Stimulated activated CD8-positive, alpha-beta memory T cell treated with anti-CD3 and anti-CD28 coated beads, Interleukin-2, amount 100 ng/mL, for 48 hours (primary cell): ENCODE measurements at regions not wholly inside any gene's neighbourhood (a gene's known extent, or its start where the extent isn't known, plus 50 kb on each side); places are given as distances from the start of the nearest gene placed in this dataset.
"Not testable (repeated sequence)": the region's sequence is repeated elsewhere in the genome, so short reads cannot be mapped to it uniquely, and the experiment has no call there.

ENCODE experiments used
- DNase-seq, 2 donors: peaks; one replicate each; pipeline ENCODE4 v3.0.0-alpha.2; 2020; ENCODE audit warnings: low read depth in 2 of 2

DNA sequence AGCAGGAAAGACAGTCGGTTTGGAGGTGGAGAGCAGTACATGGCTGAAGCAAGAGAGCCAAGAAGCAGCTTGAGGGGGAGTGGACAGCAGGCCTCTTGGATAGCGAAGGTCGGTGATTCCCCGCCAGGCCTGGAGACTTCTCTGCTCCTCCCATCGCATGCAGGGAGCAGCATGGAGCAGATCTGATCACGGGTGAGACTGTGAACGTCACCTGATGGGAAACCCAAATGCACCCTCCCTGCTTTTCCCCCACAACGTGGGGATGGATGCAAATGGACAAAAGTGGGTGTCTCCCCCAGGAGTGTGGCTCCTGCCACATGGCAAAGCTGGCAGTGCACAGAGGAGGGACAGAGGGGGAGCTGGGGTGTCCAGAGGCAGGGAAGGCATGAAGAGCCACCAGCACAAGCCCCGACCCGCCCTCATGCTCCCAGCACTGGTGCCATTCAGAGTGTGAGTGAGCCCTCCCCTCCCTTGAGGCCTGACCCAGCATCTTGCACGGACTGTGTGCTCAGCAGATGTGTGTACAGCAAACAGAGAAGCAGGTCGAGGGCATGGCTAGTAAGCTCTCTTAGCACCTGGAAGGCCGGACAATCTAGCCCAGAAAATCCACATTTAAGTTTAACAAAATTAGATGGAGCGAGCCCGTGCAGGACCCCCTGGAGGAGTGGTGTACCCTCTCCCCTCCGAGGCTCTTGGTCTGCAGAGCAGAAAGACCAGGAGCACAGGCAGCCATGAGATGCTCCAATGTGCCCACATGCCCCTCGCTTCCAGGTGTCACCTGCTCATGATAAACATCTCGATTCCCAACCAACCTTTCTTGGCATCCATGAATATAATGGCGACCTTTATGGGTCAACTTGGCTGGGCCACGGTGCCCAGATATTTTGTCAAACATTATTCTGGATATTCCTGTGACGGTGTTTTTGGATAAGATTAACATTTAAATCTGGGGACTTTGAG lies 661.7 kb downstream of the TBC1D22A start:
- no peak for DNase-seq

GRCh38 chr22:47423266-47423665 lies 660.8 kb downstream of the TBC1D22A start:
- DNase-seq, result no peak

DNA sequence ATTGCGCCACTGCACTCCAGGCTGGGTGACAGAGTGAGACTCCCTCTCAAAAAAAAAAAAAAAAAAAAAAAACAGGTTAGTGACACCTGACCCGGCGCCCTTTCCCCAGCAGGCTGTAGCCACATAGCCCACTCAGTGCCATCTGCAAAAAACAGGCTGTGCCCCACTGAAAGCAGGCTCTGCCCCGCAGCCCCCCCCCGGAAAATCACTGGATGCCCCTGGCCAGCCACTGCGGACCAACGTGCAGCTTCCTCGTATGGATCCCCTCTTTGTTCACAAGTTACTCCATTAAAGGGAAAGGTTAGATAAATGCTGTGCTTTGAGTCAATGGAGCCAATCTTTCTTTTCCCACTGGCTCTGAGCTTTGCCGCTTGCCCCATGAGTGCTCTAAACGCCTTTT lies 660.3 kb downstream of the TBC1D22A start:
- no peak for DNase-seq

DNA sequence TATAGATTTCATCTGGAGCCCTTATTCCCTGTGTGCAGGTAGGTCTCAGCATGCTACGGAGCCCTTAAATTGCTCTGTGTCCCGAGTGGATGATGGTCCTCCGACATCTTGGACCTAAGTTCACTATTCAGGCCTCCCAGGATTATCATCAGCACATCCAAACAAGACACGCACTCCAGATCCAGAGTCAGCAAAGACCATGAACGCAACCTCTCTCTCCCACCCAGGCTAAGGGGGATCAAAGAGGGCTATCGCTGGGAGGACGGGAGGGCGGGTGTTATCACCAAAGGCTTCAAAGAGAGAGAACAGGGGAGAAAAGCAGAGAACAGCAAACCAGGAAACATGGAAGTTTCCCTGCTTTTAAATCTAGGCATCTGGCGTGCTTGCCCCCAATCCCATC lies 659.4 kb downstream of the TBC1D22A start:
- DNase-seq, result no peak

- DNase-seq, result no peak
Measured at GRCh38 chr22:47420211-47420610, 657.8 kb downstream of the TBC1D22A start.

- DNase-seq, result no peak
Measured at GRCh38 chr22:47419239-47419638, 656.8 kb downstream of the TBC1D22A start.

- no peak for DNase-seq
Measured at GRCh38 chr22:47417699-47418098, 655.2 kb downstream of the TBC1D22A start.

- no peak for DNase-seq
Measured at GRCh38 chr22:47411006-47411405, 648.6 kb downstream of the TBC1D22A start.

GRCh38 chr22:47409539-47410275 lies 647.3 kb downstream of the TBC1D22A start:
- DNase-seq, result no peak

DNA sequence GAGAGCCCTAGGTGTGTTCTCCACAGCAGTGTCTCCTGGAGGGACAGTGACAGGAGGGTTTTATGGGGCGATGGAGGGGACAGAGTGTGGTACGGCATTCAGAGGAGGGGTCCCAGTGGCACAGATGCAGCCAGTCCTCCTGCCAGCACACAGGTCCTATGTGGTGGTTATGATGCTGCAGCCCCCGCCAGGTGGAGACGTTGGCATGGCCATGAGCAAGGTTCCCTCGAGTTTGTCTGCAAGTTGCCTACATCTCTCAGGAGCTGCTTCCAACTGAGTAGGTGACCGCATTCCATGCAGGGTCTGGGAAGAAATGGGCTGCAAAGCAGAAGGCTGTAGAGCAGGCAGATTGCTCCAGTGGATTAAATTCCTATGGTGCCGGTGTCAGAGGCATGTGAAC lies 646.0 kb downstream of the TBC1D22A start:
- no peak for DNase-seq

DNA sequence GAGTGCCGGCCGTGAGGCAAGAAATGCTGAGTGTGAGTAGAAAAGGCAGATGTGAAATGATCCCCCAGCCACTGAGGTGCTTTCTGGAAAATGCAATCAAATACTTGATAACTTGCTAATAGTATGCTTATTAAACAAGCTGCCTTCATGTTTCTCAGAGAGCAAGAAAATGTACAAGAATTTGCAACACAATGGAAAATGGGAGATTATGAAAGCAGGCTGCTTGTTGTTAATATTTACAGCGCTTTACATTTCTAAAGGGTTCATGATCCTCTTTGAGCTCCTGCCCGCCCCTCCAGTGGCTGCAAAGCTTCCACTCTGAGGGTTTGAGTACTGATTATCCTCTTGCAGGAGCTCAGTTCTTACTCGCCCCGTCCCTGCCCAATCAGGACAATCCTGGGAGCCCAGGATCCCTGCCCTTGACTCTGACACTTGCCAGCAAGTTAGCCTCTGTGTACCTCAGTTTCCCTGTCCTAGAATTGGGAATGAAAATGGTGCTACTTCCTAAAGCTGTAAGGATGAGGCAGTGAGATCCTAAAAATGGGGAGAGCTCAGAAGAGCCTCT lies 645.1 kb downstream of the TBC1D22A start:
- DNase-seq, result no peak

DNA sequence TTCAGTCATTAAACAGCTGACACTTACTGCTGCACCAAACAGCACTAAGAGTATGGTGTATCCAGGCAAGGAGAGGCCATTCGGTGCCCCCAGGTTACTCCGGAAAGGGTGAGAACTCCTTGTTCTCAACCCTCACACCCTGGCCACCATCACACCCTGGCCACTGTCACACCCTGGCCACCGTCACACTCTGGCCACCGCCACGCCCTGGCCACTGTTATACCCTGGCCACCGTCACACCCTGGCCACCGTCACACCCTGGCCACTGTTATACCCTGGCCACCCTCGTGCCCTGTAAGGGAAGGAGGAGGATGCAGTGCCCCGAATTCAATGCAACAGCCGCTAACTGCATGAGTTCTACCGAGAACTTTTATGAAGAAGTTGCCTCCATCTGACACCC lies 644.4 kb downstream of the TBC1D22A start:
- no peak for DNase-seq

DNA sequence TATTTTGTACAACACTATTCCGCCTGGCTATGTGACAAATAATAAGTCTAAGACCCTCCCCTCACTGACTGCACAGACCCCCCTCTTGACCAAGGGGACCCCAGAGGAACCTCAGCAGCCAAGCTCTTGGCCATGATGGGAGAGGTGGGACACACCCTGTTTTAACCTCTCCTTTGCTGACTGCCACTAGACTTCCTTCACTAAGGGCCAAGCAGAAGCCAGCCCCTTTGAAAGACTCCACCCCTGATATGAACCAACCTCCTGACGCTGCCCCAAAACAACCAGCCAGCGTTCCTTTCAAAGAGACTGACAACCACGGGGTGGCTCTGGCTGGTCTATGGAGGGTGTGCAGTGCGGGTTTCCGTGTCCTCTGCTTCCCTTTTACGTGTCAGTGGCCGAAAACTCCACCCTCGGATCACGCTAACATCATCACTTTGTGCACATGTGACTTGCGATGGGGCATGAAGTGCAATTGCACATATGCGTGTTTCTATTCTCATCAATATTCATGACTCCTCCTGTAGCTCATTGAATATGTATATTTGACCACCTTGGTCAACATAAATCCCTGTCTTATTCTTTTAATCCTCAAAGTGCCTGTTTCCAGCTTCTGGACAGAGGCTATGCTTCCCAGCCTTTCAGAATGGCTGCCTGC lies 643.9 kb downstream of the TBC1D22A start:
- DNase-seq, result no peak

DNA sequence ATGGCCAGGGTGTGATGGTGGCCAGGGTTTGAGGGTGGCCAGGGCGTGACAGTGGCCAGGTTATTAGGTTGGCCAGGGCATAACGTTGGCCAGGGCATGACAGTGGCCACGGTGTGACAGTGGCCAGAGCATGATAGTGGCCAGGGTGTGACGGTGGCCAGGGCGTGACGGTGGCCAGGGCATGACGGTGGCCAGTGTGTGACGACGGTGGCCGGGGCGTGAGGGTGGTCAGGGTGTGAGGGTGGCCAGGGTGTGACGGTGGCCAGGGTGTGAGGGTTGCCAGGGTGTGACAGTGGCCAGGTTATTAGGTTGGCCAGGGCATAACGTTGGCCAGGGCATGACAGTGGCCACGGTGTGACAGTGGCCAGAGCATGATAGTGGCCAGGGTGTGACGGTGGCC lies 642.8 kb downstream of the TBC1D22A start:
- not testable (repeated sequence) for DNase-seq

DNA sequence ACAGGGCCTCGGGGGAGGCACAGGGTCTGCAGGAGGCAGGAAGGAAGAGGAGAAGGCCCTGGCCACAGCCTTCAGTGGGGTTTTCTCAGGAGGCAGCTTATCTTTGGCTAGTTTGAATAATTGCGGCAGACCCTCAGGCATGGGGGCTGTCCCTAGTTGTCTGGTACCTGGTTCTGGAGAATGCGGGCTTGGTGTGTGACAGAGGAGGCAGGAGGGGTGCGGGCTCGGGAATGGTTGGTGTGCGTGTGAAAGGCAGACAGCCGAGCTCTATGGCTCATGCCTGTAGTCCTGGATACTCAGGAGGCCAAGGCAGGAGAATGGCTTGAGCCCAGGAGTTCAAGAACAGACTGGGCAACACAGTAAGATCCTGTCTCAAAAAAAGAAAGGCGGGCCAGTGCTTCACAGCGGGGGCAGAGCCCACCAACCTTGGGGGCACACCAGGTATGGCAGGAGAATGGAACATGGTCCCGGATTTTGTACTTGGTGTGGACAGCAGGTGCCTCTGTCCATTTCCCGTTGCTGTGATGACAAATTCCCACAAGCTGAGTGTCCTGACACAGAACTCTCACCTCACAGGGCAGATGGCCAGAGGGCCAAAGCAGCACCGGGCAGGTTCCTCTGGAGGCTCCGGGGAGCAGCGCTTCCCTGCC lies 640.6 kb downstream of the TBC1D22A start:
- DNase-seq, result no peak

- no peak for DNase-seq
Measured at GRCh38 chr22:47401976-47402770, 639.7 kb downstream of the TBC1D22A start.

GRCh38 chr22:47401592-47401898 lies 639.1 kb downstream of the TBC1D22A start:
- DNase-seq, result no peak

GRCh38 chr22:47400701-47401591 lies 638.5 kb downstream of the TBC1D22A start:
- no peak for DNase-seq

- not testable (repeated sequence) for DNase-seq
Measured at GRCh38 chr22:47400131-47400530, 637.7 kb downstream of the TBC1D22A start.
